Natural killer cell (primary cell): ENCODE measurements at regions not wholly inside any gene's neighbourhood (a gene's known extent, or its start where the extent isn't known, plus 50 kb on each side); places are given as distances from the start of the nearest gene placed in this dataset.

Experiments used
- ATAC-seq, 3 donors: fragments of 150-1000 bp in 2 of 3; fragments of 200-7000 bp in 1 of 3; cut with Tn5 transposase; 1 replicate in 1 of 3; 2 replicates in 2 of 3; pipeline ENCODE4 v1.10.0; 2021; ENCODE audit warnings: mild to moderate bottlenecking in 2 of 3, moderate library complexity in 2 of 3
- DNase-seq, 2 donors: peaks; one replicate each; pipeline versions ENCODE4 v3.0.0 to v3.0.0-alpha.2; 2013 to 2021; ENCODE audit warnings: mixed read lengths in 1 of 2
- H3K27ac ChIP-seq: one replicate; pipeline ENCODE4 v1.5.1; 2013; ENCODE audit warnings: mild to moderate bottlenecking, low read length
- H3K27me3 ChIP-seq: one replicate; pipeline ENCODE4 v1.6.1; 2013; ENCODE audit warnings: low read length; ENCODE audit not compliant: control insufficient read depth, insufficient read depth
- H3K36me3 ChIP-seq: one replicate; pipeline ENCODE4 v1.6.1; 2013; ENCODE audit warnings: low read length; ENCODE audit not compliant: control insufficient read depth, insufficient read depth
- H3K4me1 ChIP-seq: one replicate; pipeline ENCODE4 v1.6.1; 2013; ENCODE audit warnings: low read length; ENCODE audit not compliant: control insufficient read depth, insufficient read depth
- H3K4me3 ChIP-seq: one replicate; pipeline ENCODE4 v1.5.1; 2013; ENCODE audit warnings: low read length
- H3K9me3 ChIP-seq: one replicate; pipeline ENCODE4 v1.6.1; 2013; ENCODE audit warnings: low read length; ENCODE audit not compliant: control insufficient read depth, insufficient read depth
- H3K27ac Mint-ChIP-seq, 2 donors: one replicate each; pipeline ENCODE4 v1.8.0; 2022; ENCODE audit warnings: mild to moderate bottlenecking in 2 of 2, mixed read lengths in 2 of 2, moderate library complexity in 1 of 2
- H3K27me3 Mint-ChIP-seq, 2 donors: one replicate each; pipeline ENCODE4 v1.8.0; 2022; ENCODE audit warnings: low read depth in 2 of 2, mixed read lengths in 2 of 2
- H3K36me3 Mint-ChIP-seq: one replicate; pipeline ENCODE4 v1.8.0; 2022; ENCODE audit warnings: mixed read lengths
- H3K4me1 Mint-ChIP-seq, 2 donors: one replicate each; pipeline ENCODE4 v1.8.0; 2022; ENCODE audit warnings: mixed read lengths in 2 of 2
- H3K4me3 Mint-ChIP-seq: one replicate; pipeline ENCODE4 v1.8.0; 2022; ENCODE audit warnings: mild to moderate bottlenecking, moderate library complexity, mixed read lengths
- H3K9me3 Mint-ChIP-seq, 2 donors: one replicate each; pipeline ENCODE4 v1.8.0; 2022; ENCODE audit warnings: mixed read lengths in 2 of 2
- CTCF ChIP-seq: fragments of 200-600 bp; IDR thresholded peaks from one replicate; pipeline ENCODE4 v1.8.0; 2022; ENCODE audit warnings: antibody characterized with exemption
- WGBS: methylation state at CpG from one replicate; pipeline ENCODE4 v1.1.7; 2013; ENCODE audit warnings: missing lambda C conversion rate; ENCODE audit not compliant: insufficient coverage; 5-methylcytosine and 5-hydroxymethylcytosine counted together
- intact Hi-C: fragments of 100-400 bp; cut with micrococcal nuclease; formaldehyde crosslinking; loops from one replicate; pipeline ENCODE4 v1.14.2; 2022

GRCh38 chr22:34743110-34743751 lies 322.7 kb upstream of the ISX start:
- no peaks in the 10 kb centered on the region for H3K36me3 Mint-ChIP-seq
- no peak overlapping the region for H3K4me3 ChIP-seq
- no peak for DNase-seq
- H3K9me3 Mint-ChIP-seq, result peaks cover 0 to 3% of the 10 kb centered on the region in 2 donors
- peaks cover 0 to 3% of the 10 kb centered on the region in 2 donors for H3K27me3 Mint-ChIP-seq
- H3K27ac ChIP-seq, result no peak overlapping the region
- H3K4me3 Mint-ChIP-seq, result no peak overlapping the region
- 68% methylated on average over 6 of the region's 6 CpGs for WGBS
- no peaks in the 10 kb centered on the region for H3K4me1 ChIP-seq
- H3K36me3 ChIP-seq, result no peaks in the 10 kb centered on the region
- no peak for TF ChIP-seq CTCF
- intact Hi-C loops, result no loop called here
- H3K27ac Mint-ChIP-seq, result no peak overlapping the region
- no peaks in the 10 kb centered on the region for H3K27me3 ChIP-seq
- no peak for ATAC-seq
- no peaks in the 10 kb centered on the region for H3K4me1 Mint-ChIP-seq
- no peaks in the 10 kb centered on the region for H3K9me3 ChIP-seq

GRCh38 chr22:34760276-34761008 lies 305.5 kb upstream of the ISX start:
- H3K27me3 ChIP-seq, result no peaks in the 10 kb centered on the region
- Mint-ChIP-seq H3K4me3 (no peak overlapping the region), H3K9me3 (peaks cover 3% of the 10 kb centered on the region in 2 donors), H3K36me3 (no peaks in the 10 kb centered on the region), H3K4me1 (no peaks in the 10 kb centered on the region), H3K27me3 (no peaks in the 10 kb centered on the region), H3K27ac (no peak overlapping the region)
- intact Hi-C loops, result no loop called here
- WGBS, result 87% methylated on average over 8 of the region's 8 CpGs
- no peak overlapping the region for H3K27ac ChIP-seq
- no peaks in the 10 kb centered on the region for H3K36me3 ChIP-seq
- no peak for TF ChIP-seq CTCF
- no peaks in the 10 kb centered on the region for H3K9me3 ChIP-seq
- DNase-seq (no peak), ATAC-seq (no peak)
- no peaks in the 10 kb centered on the region for H3K4me1 ChIP-seq
- no peak overlapping the region for H3K4me3 ChIP-seq

GRCh38 chr22:34761111-34761510 lies 304.8 kb upstream of the ISX start:
- no peaks in the 10 kb centered on the region for H3K27me3 ChIP-seq
- H3K27ac ChIP-seq, result no peak overlapping the region
- intact Hi-C loops, result no loop called here
- no peak overlapping the region for H3K4me3 ChIP-seq
- no peaks in the 10 kb centered on the region for H3K36me3 ChIP-seq
- H3K27me3 Mint-ChIP-seq, result no peaks in the 10 kb centered on the region
- no peak overlapping the region for H3K4me3 Mint-ChIP-seq
- no peak for DNase-seq
- no peaks in the 10 kb centered on the region for H3K36me3 Mint-ChIP-seq
- no peak for TF ChIP-seq CTCF
- H3K27ac Mint-ChIP-seq, result no peak overlapping the region
- ATAC-seq, result no peak
- no peaks in the 10 kb centered on the region for H3K9me3 ChIP-seq
- H3K4me1 ChIP-seq, result no peaks in the 10 kb centered on the region
- peaks cover 3% of the 10 kb centered on the region in 2 donors for H3K9me3 Mint-ChIP-seq
- 81% methylated on average over 6 of the region's 6 CpGs for WGBS
- H3K4me1 Mint-ChIP-seq, result no peaks in the 10 kb centered on the region
